Esophagus muscularis mucosa (tissue), 4 donors: ENCODE measurements at regions not wholly inside any gene's neighbourhood (a gene's known extent, or its start where the extent isn't known, plus 50 kb on each side); places are given as distances from the start of the nearest gene placed in this dataset.
"Not testable (repeated sequence)": the region's sequence is repeated elsewhere in the genome, so short reads cannot be mapped to it uniquely, and the experiment has no call there.

Source experiments
- DNase-seq: peaks from one replicate; pipeline ENCODE4 v3.0.0-alpha.2; 2017; ENCODE audit errors: extremely low spot score
- H3K27ac ChIP-seq, 4 donors: fragments of 200-600 bp; sonication (generic); replicated peaks in 1 of 4; 1 replicate in 3 of 4; 2 replicates in 1 of 4; pipeline ENCODE4 v1.5.1; 2016 to 2019; ENCODE audit warnings: mild to moderate bottlenecking in 1 of 4
- H3K27me3 ChIP-seq, 4 donors: fragments of 200-600 bp; sonication (generic); one replicate each; pipeline versions ENCODE4 v1.5.1 to v1.6.0; 2016 to 2019
- H3K36me3 ChIP-seq, 4 donors: fragments of 200-600 bp; sonication (generic); one replicate each; pipeline ENCODE4 v1.5.1; 2016 to 2019
- H3K4me1 ChIP-seq, 4 donors: fragments of 200-600 bp; sonication (generic); one replicate each; pipeline ENCODE4 v1.5.1; 2016 to 2019
- H3K4me3 ChIP-seq, 4 donors: fragments of 200-600 bp; sonication (generic); 1 replicate in 2 of 4; 2 replicates in 2 of 4; pipeline ENCODE4 v1.5.1; 2016 to 2019; ENCODE audit warnings: mild to moderate bottlenecking in 4 of 4, moderate library complexity in 1 of 4
- H3K9me3 ChIP-seq, 4 donors: fragments of 200-600 bp; sonication (generic); 1 replicate in 3 of 4; 2 replicates in 1 of 4; pipeline ENCODE4 v1.5.1; 2016 to 2019
- CTCF ChIP-seq, 3 experiments: fragments of 200-600 bp in 2 of 3; fragments of 450-650 bp in 1 of 3; sonication (generic) in 2 of 3; IDR thresholded peaks; one replicate each; pipeline ENCODE4 v1.5.1; 2017 to 2019; ENCODE audit warnings: antibody characterized with exemption in 3 of 3, mild to moderate bottlenecking in 2 of 3, moderate library complexity in 1 of 3
- EP300 ChIP-seq: sonication (generic); formaldehyde crosslinking; IDR thresholded peaks from one replicate; pipeline ENCODE4 v1.6.1; 2017; ENCODE audit warnings: antibody characterized with exemption
- POLR2A ChIP-seq: fragments of 450-650 bp; IDR thresholded peaks from one replicate; pipeline ENCODE4 v1.6.1; 2017; ENCODE audit warnings: antibody characterized with exemption, moderate library complexity, mild to moderate bottlenecking, low read depth
- POLR2AphosphoS5 ChIP-seq, 2 donors: sonication (generic); formaldehyde crosslinking; IDR thresholded peaks; one replicate each; pipeline ENCODE4 v1.6.1; 2017; ENCODE audit warnings: antibody characterized with exemption in 2 of 2
- WGBS: methylation state at CpG from one replicate; pipeline ENCODE4 v1.1.5; 2018; 5-methylcytosine and 5-hydroxymethylcytosine counted together
- intact Hi-C: fragments of 100-400 bp; cut with DNase I; formaldehyde crosslinking; loops from one replicate; pipeline ENCODE4 v1.15.1; 2023

GRCh38 chr4:106582103-106582502, 213.5 kb upstream of the GIMD1 start:
- intact Hi-C loops: no loop called here
- no peak for DNase-seq
- Histone ChIP-seq H3K27me3 (no peaks in the 10 kb centered on the region), H3K4me1 (no peaks in the 10 kb centered on the region), H3K36me3 (no peaks in the 10 kb centered on the region), H3K27ac (no peak overlapping the region), H3K9me3 (no peaks in the 10 kb centered on the region), H3K4me3 (no peak overlapping the region)
- TF ChIP-seq EP300 (no peak), POLR2AphosphoS5 (IDR thresholded peaks at IDR 0.05) (no peak)

- no peak for DNase-seq
- intact Hi-C loops: no loop called here
- TF ChIP-seq EP300 (no peak), POLR2AphosphoS5 (IDR thresholded peaks at IDR 0.05) (no peak), POLR2A (no peak), CTCF (IDR thresholded peaks at IDR 0.05) (no peak)
- no peaks in the 10 kb centered on the region for H3K4me1 ChIP-seq
- H3K27ac ChIP-seq: no peak overlapping the region
- H3K9me3 ChIP-seq: no peaks in the 10 kb centered on the region
- no peak overlapping the region for H3K4me3 ChIP-seq
- H3K36me3 ChIP-seq: no peaks in the 10 kb centered on the region
- H3K27me3 ChIP-seq: no peaks in the 10 kb centered on the region
These were observed 210.7 kb upstream of the GIMD1 start for GRCh38 chr4:106579236-106579635.

- H3K9me3 ChIP-seq: no peaks in the 10 kb centered on the region
- no peak overlapping the region for H3K27ac ChIP-seq
- H3K36me3 ChIP-seq: no peaks in the 10 kb centered on the region
- no peak for TF ChIP-seq POLR2AphosphoS5 (IDR thresholded peaks at IDR 0.05)
- no peak for TF ChIP-seq POLR2A
- no peak for TF ChIP-seq CTCF (IDR thresholded peaks at IDR 0.05)
- TF ChIP-seq EP300: no peak
- intact Hi-C loops: no loop called here
- DNase-seq: no peak
- H3K27me3 ChIP-seq: no peaks in the 10 kb centered on the region
- no peaks in the 10 kb centered on the region for H3K4me1 ChIP-seq
- no peak overlapping the region for H3K4me3 ChIP-seq
- 72% methylated on average over 7 of the region's 7 CpGs for WGBS
These were observed 200.8 kb upstream of the GIMD1 start for GRCh38 chr4:106569146-106570031.

GRCh38 chr4:106565727-106566126, 197.1 kb upstream of the GIMD1 start:
- Histone ChIP-seq H3K27me3 (no peaks in the 10 kb centered on the region), H3K4me1 (no peaks in the 10 kb centered on the region), H3K4me3 (no peak overlapping the region), H3K36me3 (no peaks in the 10 kb centered on the region), H3K9me3 (no peaks in the 10 kb centered on the region), H3K27ac (no peak overlapping the region)
- intact Hi-C loops: no loop called here
- 79% methylated on average over 2 of the region's 2 CpGs for WGBS
- no peak for TF ChIP-seq POLR2A
- no peak for TF ChIP-seq EP300
- TF ChIP-seq POLR2AphosphoS5 (IDR thresholded peaks at IDR 0.05): no peak
- TF ChIP-seq CTCF (IDR thresholded peaks at IDR 0.05): no peak
- DNase-seq: no peak

- H3K36me3 ChIP-seq, H3K9me3 ChIP-seq, H3K4me3 ChIP-seq, DNase-seq, H3K27ac ChIP-seq, H3K4me1 ChIP-seq, H3K27me3 ChIP-seq, intact Hi-C loops: not testable (repeated sequence)
- WGBS: 89% methylated on average over 10 of the region's 11 CpGs
These were observed 195.1 kb upstream of the GIMD1 start for GRCh38 chr4:106563637-106564036.

- 96% methylated on average over 2 of the region's 2 CpGs for WGBS
- Histone ChIP-seq H3K36me3 (no peaks in the 10 kb centered on the region), H3K9me3 (no peaks in the 10 kb centered on the region), H3K4me3 (no peak overlapping the region), H3K27ac (no peak overlapping the region), H3K27me3 (no peaks in the 10 kb centered on the region), H3K4me1 (no peaks in the 10 kb centered on the region)
- no peak for DNase-seq
- TF ChIP-seq EP300 (no peak), CTCF (IDR thresholded peaks at IDR 0.05) (no peak), POLR2A (no peak)
- intact Hi-C loops: no loop called here
These were observed 183.1 kb upstream of the GIMD1 start for GRCh38 chr4:106551724-106552123.
